ENCODE measurements at regions not wholly inside any gene's neighbourhood (a gene's known extent, or its start where the extent isn't known, plus 50 kb on each side); places are given as distances from the start of the nearest gene placed in this dataset.
"Not testable (repeated sequence)": the region's sequence is repeated elsewhere in the genome, so short reads cannot be mapped to it uniquely, and the experiment has no call there.

GRCh38 chr7:86130268-86130667 lies 513.4 kb upstream of the GRM3 start:
- H3K27me3 Mint-ChIP-seq = no peaks in the 10 kb centered on the region
- H3K4me3 Mint-ChIP-seq = no peak overlapping the region
- intact Hi-C loops (cut with micrococcal nuclease) = no loop called here
- H3K36me3 Mint-ChIP-seq (ENCODE audit: low read depth) = no peaks in the 10 kb centered on the region
- no peak overlapping the region for H3K27ac Mint-ChIP-seq
- peaks cover 15% of the 10 kb centered on the region for H3K9me3 Mint-ChIP-seq
- no peaks in the 10 kb centered on the region for H3K4me1 Mint-ChIP-seq (ENCODE audit: low read depth)

GRCh38 chr7:86123476-86123875 lies 520.2 kb upstream of the GRM3 start:
- no peak overlapping the region for H3K27ac Mint-ChIP-seq
- peaks cover 17% of the 10 kb centered on the region for H3K9me3 Mint-ChIP-seq
- H3K4me1 Mint-ChIP-seq (ENCODE audit: low read depth) = no peaks in the 10 kb centered on the region
- no peaks in the 10 kb centered on the region for H3K27me3 Mint-ChIP-seq
- H3K4me3 Mint-ChIP-seq = no peak overlapping the region
- intact Hi-C loops (cut with micrococcal nuclease) = no loop called here
- H3K36me3 Mint-ChIP-seq (ENCODE audit: low read depth) = no peaks in the 10 kb centered on the region

GRCh38 chr7:86094166-86094669 lies 549.5 kb upstream of the GRM3 start:
- intact Hi-C loops (cut with micrococcal nuclease) = no loop called here
- Mint-ChIP-seq H3K27ac (no peak overlapping the region), H3K4me1 (ENCODE audit: low read depth) (no peaks in the 10 kb centered on the region), H3K4me3 (no peak overlapping the region), H3K9me3 (peaks cover 50% of the 10 kb centered on the region), H3K36me3 (ENCODE audit: low read depth) (no peaks in the 10 kb centered on the region), H3K27me3 (no peaks in the 10 kb centered on the region)

GRCh38 chr7:86091369-86091768 lies 552.3 kb upstream of the GRM3 start:
- H3K9me3 Mint-ChIP-seq = peaks cover 47% of the 10 kb centered on the region
- H3K27me3 Mint-ChIP-seq = no peaks in the 10 kb centered on the region
- H3K27ac Mint-ChIP-seq = no peak overlapping the region
- no peaks in the 10 kb centered on the region for H3K4me1 Mint-ChIP-seq (ENCODE audit: low read depth)
- intact Hi-C loops (cut with micrococcal nuclease) = no loop called here
- H3K4me3 Mint-ChIP-seq = no peak overlapping the region
- no peaks in the 10 kb centered on the region for H3K36me3 Mint-ChIP-seq (ENCODE audit: low read depth)

GRCh38 chr7:86089455-86089854 lies 554.3 kb upstream of the GRM3 start:
- no peaks in the 10 kb centered on the region for H3K27me3 Mint-ChIP-seq
- H3K36me3 Mint-ChIP-seq (ENCODE audit: low read depth) = no peaks in the 10 kb centered on the region
- H3K4me3 Mint-ChIP-seq = no peak overlapping the region
- H3K9me3 Mint-ChIP-seq = peaks cover 47% of the 10 kb centered on the region
- no peak overlapping the region for H3K27ac Mint-ChIP-seq
- no peaks in the 10 kb centered on the region for H3K4me1 Mint-ChIP-seq (ENCODE audit: low read depth)
- intact Hi-C loops (cut with micrococcal nuclease) = loop anchor here (10.0 kb wide), 1 partner anchor 55 kb away; no protein-coding TSS in a partner anchor

- H3K4me1 Mint-ChIP-seq (ENCODE audit: low read depth); H3K27me3 Mint-ChIP-seq; H3K36me3 Mint-ChIP-seq (ENCODE audit: low read depth); intact Hi-C loops (cut with micrococcal nuclease); H3K27ac Mint-ChIP-seq; H3K4me3 Mint-ChIP-seq: not testable (repeated sequence)
- H3K9me3 Mint-ChIP-seq = peaks cover 44% of the 10 kb centered on the region
These were observed 579.1 kb upstream of the GRM3 start for GRCh38 chr7:86064572-86064971.

GRCh38 chr7:86058649-86059048 lies 585.1 kb upstream of the GRM3 start:
- no peaks in the 10 kb centered on the region for H3K27me3 Mint-ChIP-seq

GRCh38 chr7:86050918-86051317 lies 592.8 kb upstream of the GRM3 start:
- Mint-ChIP-seq H3K27ac (no peak overlapping the region), H3K9me3 (peaks cover 19% of the 10 kb centered on the region), H3K4me1 (ENCODE audit: low read depth) (no peaks in the 10 kb centered on the region), H3K27me3 (no peaks in the 10 kb centered on the region), H3K4me3 (no peak overlapping the region), H3K36me3 (ENCODE audit: low read depth) (no peaks in the 10 kb centered on the region)
- intact Hi-C loops (cut with micrococcal nuclease) = no loop called here

More at GRCh38 chr7:86058649-86059048, 585.1 kb upstream of the GRM3 start:
- no peak overlapping the region for H3K27ac Mint-ChIP-seq
- intact Hi-C loops (cut with micrococcal nuclease) = no loop called here
- H3K9me3 Mint-ChIP-seq = peaks cover 91% of the 10 kb centered on the region
- H3K4me3 Mint-ChIP-seq = no peak overlapping the region
- H3K36me3 Mint-ChIP-seq (ENCODE audit: low read depth) = no peaks in the 10 kb centered on the region
- H3K4me1 Mint-ChIP-seq (ENCODE audit: low read depth) = no peaks in the 10 kb centered on the region

GRCh38 chr7:86049910-86050309 lies 593.8 kb upstream of the GRM3 start:
- Mint-ChIP-seq H3K27me3 (no peaks in the 10 kb centered on the region), H3K36me3 (ENCODE audit: low read depth) (no peaks in the 10 kb centered on the region), H3K4me3 (no peak overlapping the region), H3K4me1 (ENCODE audit: low read depth) (no peaks in the 10 kb centered on the region), H3K27ac (no peak overlapping the region), H3K9me3 (peaks cover 9% of the 10 kb centered on the region)
- intact Hi-C loops (cut with micrococcal nuclease) = no loop called here

- H3K4me1 Mint-ChIP-seq (ENCODE audit: low read depth); H3K9me3 Mint-ChIP-seq; H3K36me3 Mint-ChIP-seq (ENCODE audit: low read depth); H3K27ac Mint-ChIP-seq; intact Hi-C loops (cut with micrococcal nuclease); H3K4me3 Mint-ChIP-seq; H3K27me3 Mint-ChIP-seq: not testable (repeated sequence)
These were observed 598.5 kb upstream of the GRM3 start for GRCh38 chr7:86045197-86045596.

- Mint-ChIP-seq H3K27ac (no peak overlapping the region), H3K4me3 (no peak overlapping the region), H3K27me3 (no peaks in the 10 kb centered on the region), H3K36me3 (ENCODE audit: low read depth) (no peaks in the 10 kb centered on the region), H3K9me3 (peaks cover 16% of the 10 kb centered on the region), H3K4me1 (ENCODE audit: low read depth) (no peaks in the 10 kb centered on the region)
- intact Hi-C loops (cut with micrococcal nuclease) = no loop called here
These were observed 617.9 kb upstream of the GRM3 start for GRCh38 chr7:86025807-86026206.

GRCh38 chr7:86013662-86014061 lies 630.0 kb upstream of the GRM3 start:
- no peaks in the 10 kb centered on the region for H3K4me1 Mint-ChIP-seq (ENCODE audit: low read depth)
- H3K4me3 Mint-ChIP-seq = no peak overlapping the region
- no peak overlapping the region for H3K27ac Mint-ChIP-seq
- no peaks in the 10 kb centered on the region for H3K36me3 Mint-ChIP-seq (ENCODE audit: low read depth)
- no peaks in the 10 kb centered on the region for H3K9me3 Mint-ChIP-seq
- no peaks in the 10 kb centered on the region for H3K27me3 Mint-ChIP-seq
- intact Hi-C loops (cut with micrococcal nuclease) = no loop called here

GRCh38 chr7:86012971-86013370 lies 630.7 kb upstream of the GRM3 start:
- H3K36me3 Mint-ChIP-seq (ENCODE audit: low read depth) = no peaks in the 10 kb centered on the region
- intact Hi-C loops (cut with micrococcal nuclease) = no loop called here
- H3K4me1 Mint-ChIP-seq (ENCODE audit: low read depth) = no peaks in the 10 kb centered on the region
- no peak overlapping the region for H3K4me3 Mint-ChIP-seq
- no peaks in the 10 kb centered on the region for H3K9me3 Mint-ChIP-seq
- H3K27ac Mint-ChIP-seq = no peak overlapping the region
- H3K27me3 Mint-ChIP-seq = no peaks in the 10 kb centered on the region

- Mint-ChIP-seq H3K36me3 (ENCODE audit: low read depth) (no peaks in the 10 kb centered on the region), H3K9me3 (peaks cover 13% of the 10 kb centered on the region), H3K4me3 (no peak overlapping the region), H3K4me1 (ENCODE audit: low read depth) (no peaks in the 10 kb centered on the region), H3K27me3 (no peaks in the 10 kb centered on the region), H3K27ac (no peak overlapping the region)
- intact Hi-C loops (cut with micrococcal nuclease) = no loop called here
These were observed 634.8 kb upstream of the GRM3 start for GRCh38 chr7:86008898-86009297.

- Mint-ChIP-seq H3K4me3 (no peak overlapping the region), H3K4me1 (ENCODE audit: low read depth) (no peaks in the 10 kb centered on the region), H3K36me3 (ENCODE audit: low read depth) (no peaks in the 10 kb centered on the region), H3K9me3 (peaks cover 33% of the 10 kb centered on the region), H3K27ac (no peak overlapping the region), H3K27me3 (no peaks in the 10 kb centered on the region)
- intact Hi-C loops (cut with micrococcal nuclease) = no loop called here
These were observed 636.8 kb upstream of the GRM3 start for GRCh38 chr7:86006909-86007308.

Data from dendritic cell treated with granulocyte-macrophage colony-stimulating factor and Interleukin-4, amounts not matched to agents 40 ng/mL and 50 ng/mL, for 4 days (primary cell).